ENCODE measurements at regions not wholly inside any gene's neighbourhood (a gene's known extent, or its start where the extent isn't known, plus 50 kb on each side); places are given as distances from the start of the nearest gene placed in this dataset.

DNA sequence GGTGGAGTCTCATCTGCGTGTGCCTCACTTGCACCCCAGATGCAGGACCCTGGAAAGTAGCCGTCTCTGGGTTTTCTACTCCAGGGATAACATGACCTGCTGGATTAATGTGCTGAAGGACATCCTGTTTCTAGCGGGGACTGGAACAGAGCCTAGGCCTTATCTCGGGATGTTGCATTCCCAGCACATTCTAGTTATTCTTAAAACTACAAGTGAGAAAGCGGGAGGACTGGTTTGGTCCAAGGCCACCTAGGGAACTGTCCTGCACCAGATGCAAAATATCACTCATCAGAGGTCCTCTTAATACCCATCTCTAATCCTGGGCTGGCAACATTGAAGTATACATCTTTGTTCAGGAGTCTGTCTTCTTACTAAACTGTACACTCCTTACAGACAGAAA is 179.9 kb downstream of the ZC3H11B start:
- TF ChIP-seq RFX5 (IDR thresholded peaks at IDR 0.05) (no peak), KDM1A (IDR thresholded peaks at IDR 0.05; ENCODE audit: low read depth) (no peak), MAFK (IDR thresholded peaks at IDR 0.05; ENCODE audit: partially characterized antibody) (no peak), HOXA7 (CRISPR knock-in tag; IDR thresholded peaks at IDR 0.05) (no peak), POLR2A (IDR thresholded peaks at IDR 0.05; ENCODE audit: low read length) (no peak), CBX8 (IDR thresholded peaks at IDR 0.05) (no peak)
- TF ChIP-seq, protein P1, sequence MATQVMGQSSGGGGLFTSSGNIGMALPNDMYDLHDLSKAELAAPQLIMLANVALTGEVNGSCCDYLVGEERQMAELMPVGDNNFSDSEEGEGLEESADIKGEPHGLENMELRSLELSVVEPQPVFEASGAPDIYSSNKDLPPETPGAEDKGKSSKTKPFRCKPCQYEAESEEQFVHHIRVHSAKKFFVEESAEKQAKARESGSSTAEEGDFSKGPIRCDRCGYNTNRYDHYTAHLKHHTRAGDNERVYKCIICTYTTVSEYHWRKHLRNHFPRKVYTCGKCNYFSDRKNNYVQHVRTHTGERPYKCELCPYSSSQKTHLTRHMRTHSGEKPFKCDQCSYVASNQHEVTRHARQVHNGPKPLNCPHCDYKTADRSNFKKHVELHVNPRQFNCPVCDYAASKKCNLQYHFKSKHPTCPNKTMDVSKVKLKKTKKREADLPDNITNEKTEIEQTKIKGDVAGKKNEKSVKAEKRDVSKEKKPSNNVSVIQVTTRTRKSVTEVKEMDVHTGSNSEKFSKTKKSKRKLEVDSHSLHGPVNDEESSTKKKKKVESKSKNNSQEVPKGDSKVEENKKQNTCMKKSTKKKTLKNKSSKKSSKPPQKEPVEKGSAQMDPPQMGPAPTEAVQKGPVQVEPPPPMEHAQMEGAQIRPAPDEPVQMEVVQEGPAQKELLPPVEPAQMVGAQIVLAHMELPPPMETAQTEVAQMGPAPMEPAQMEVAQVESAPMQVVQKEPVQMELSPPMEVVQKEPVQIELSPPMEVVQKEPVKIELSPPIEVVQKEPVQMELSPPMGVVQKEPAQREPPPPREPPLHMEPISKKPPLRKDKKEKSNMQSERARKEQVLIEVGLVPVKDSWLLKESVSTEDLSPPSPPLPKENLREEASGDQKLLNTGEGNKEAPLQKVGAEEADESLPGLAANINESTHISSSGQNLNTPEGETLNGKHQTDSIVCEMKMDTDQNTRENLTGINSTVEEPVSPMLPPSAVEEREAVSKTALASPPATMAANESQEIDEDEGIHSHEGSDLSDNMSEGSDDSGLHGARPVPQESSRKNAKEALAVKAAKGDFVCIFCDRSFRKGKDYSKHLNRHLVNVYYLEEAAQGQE (IDR thresholded peaks at IDR 0.05), result no peak
- TF ChIP-seq, protein P2, sequence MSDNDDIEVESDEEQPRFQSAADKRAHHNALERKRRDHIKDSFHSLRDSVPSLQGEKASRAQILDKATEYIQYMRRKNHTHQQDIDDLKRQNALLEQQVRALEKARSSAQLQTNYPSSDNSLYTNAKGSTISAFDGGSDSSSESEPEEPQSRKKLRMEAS (IDR thresholded peaks at IDR 0.05), result no peak
- TF ChIP-seq, protein P3, sequence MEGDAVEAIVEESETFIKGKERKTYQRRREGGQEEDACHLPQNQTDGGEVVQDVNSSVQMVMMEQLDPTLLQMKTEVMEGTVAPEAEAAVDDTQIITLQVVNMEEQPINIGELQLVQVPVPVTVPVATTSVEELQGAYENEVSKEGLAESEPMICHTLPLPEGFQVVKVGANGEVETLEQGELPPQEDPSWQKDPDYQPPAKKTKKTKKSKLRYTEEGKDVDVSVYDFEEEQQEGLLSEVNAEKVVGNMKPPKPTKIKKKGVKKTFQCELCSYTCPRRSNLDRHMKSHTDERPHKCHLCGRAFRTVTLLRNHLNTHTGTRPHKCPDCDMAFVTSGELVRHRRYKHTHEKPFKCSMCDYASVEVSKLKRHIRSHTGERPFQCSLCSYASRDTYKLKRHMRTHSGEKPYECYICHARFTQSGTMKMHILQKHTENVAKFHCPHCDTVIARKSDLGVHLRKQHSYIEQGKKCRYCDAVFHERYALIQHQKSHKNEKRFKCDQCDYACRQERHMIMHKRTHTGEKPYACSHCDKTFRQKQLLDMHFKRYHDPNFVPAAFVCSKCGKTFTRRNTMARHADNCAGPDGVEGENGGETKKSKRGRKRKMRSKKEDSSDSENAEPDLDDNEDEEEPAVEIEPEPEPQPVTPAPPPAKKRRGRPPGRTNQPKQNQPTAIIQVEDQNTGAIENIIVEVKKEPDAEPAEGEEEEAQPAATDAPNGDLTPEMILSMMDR (IDR thresholded peaks at IDR 0.05), result no peak

Measured in A549 (cell line).